Neural cell (in vitro differentiated cells): ENCODE measurements at regions not wholly inside any gene's neighbourhood (a gene's known extent, or its start where the extent isn't known, plus 50 kb on each side); places are given as distances from the start of the nearest gene placed in this dataset.

Source experiments
- POLR2AphosphoS5 ChIP-seq: IDR thresholded peaks from 2 replicates; pipeline ENCODE4 v1.6.1; 2012
- RAD21 ChIP-seq: fragments of 450-650 bp; conservative IDR thresholded peaks from 2 replicates; pipeline ENCODE4 v1.6.1; 2014; ENCODE audit warnings: antibody characterized with exemption, mild to moderate bottlenecking, moderate library complexity
- TAF1 ChIP-seq: IDR thresholded peaks from 2 replicates; pipeline ENCODE4 v1.6.1; 2012; ENCODE audit warnings: low read depth
- TF ChIP-seq, protein P1 (sequence below): fragments of 450-650 bp; IDR thresholded peaks from 2 replicates; pipeline ENCODE4 v1.5.1; 2014; ENCODE audit warnings: antibody characterized with exemption, mild to moderate bottlenecking, moderate library complexity; ENCODE audit not compliant: poor library complexity, severe bottlenecking

DNA sequence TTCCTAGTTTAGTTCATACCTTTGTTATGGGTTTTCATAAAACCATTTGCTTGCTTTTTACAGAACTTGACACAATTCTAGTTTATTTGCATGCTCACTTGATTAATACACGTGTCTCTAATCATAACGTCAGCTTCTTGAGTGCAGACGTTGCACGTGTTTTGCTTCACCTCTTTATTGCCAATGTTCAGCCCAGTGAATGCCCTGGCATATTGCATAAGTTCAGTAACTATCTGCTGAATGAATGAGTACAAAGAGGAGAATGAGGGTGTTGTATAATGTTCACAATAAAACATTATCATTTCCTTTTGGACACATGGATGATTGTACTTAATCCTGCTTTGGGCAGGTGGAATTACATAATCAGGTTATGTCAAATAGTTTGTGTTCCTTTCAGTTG lies 519.8 kb downstream of the HS3ST4 start:
- TF ChIP-seq TAF1: no peak
- TF ChIP-seq, protein P1, sequence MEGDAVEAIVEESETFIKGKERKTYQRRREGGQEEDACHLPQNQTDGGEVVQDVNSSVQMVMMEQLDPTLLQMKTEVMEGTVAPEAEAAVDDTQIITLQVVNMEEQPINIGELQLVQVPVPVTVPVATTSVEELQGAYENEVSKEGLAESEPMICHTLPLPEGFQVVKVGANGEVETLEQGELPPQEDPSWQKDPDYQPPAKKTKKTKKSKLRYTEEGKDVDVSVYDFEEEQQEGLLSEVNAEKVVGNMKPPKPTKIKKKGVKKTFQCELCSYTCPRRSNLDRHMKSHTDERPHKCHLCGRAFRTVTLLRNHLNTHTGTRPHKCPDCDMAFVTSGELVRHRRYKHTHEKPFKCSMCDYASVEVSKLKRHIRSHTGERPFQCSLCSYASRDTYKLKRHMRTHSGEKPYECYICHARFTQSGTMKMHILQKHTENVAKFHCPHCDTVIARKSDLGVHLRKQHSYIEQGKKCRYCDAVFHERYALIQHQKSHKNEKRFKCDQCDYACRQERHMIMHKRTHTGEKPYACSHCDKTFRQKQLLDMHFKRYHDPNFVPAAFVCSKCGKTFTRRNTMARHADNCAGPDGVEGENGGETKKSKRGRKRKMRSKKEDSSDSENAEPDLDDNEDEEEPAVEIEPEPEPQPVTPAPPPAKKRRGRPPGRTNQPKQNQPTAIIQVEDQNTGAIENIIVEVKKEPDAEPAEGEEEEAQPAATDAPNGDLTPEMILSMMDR: no peak
- TF ChIP-seq RAD21: no peak
- TF ChIP-seq POLR2AphosphoS5: no peak
